DOHH2 (cell line): ENCODE measurements at regions not wholly inside any gene's neighbourhood (a gene's known extent, or its start where the extent isn't known, plus 50 kb on each side); places are given as distances from the start of the nearest gene placed in this dataset.

ENCODE experiments used
- H3F3A ChIP-seq: fragments of 200-600 bp; sonication (generic), shearing (Covaris generic); 2 replicates; pipeline ENCODE4 v1.6.0; 2016; ENCODE audit warnings: antibody characterized with exemption, mild to moderate bottlenecking; ENCODE audit not compliant: control insufficient read depth, insufficient read depth
- H3K27ac ChIP-seq: fragments of 200-600 bp; sonication (generic); 2 replicates; pipeline ENCODE4 v1.5.1; 2014; ENCODE audit warnings: low read depth, mild to moderate bottlenecking, low read length, moderate library complexity
- H3K27me3 ChIP-seq: fragments of 200-600 bp; sonication (generic); 2 replicates; pipeline ENCODE4 v1.6.1; 2014; ENCODE audit warnings: mild to moderate bottlenecking, low read length, mixed read lengths; ENCODE audit not compliant: control insufficient read depth
- H3K36me3 ChIP-seq: fragments of 200-600 bp; sonication (generic); 2 replicates; pipeline ENCODE4 v1.6.1; 2014; ENCODE audit warnings: mild to moderate bottlenecking, low read length, moderate library complexity, mixed read lengths; ENCODE audit not compliant: control insufficient read depth
- H3K4me1 ChIP-seq: fragments of 200-600 bp; sonication (generic); 2 replicates; pipeline ENCODE4 v1.6.1; 2014; ENCODE audit warnings: mild to moderate bottlenecking, low read length, mixed read lengths; ENCODE audit not compliant: control insufficient read depth
- H3K4me2 ChIP-seq: fragments of 200-600 bp; sonication (generic); 2 replicates; pipeline ENCODE4 v1.6.0; 2014; ENCODE audit warnings: mild to moderate bottlenecking, low read length, moderate library complexity
- H3K4me3 ChIP-seq: fragments of 200-600 bp; sonication (generic); 2 replicates; pipeline ENCODE4 v1.5.1; 2014; ENCODE audit warnings: mild to moderate bottlenecking, low read length, mixed read lengths
- H3K79me2 ChIP-seq: fragments of 200-600 bp; sonication (generic); 2 replicates; pipeline ENCODE4 v1.6.1; 2014; ENCODE audit warnings: mild to moderate bottlenecking, low read length, mixed read lengths; ENCODE audit not compliant: control insufficient read depth
- H3K9me2 ChIP-seq: fragments of 200-600 bp; sonication (generic); replicated peaks from 2 replicates; pipeline ENCODE4 v1.6.1; 2014; ENCODE audit warnings: mild to moderate bottlenecking, low read length, mixed read lengths; ENCODE audit not compliant: control insufficient read depth
- H3K9me3 ChIP-seq: fragments of 200-600 bp; sonication (generic); 2 replicates; pipeline ENCODE4 v1.6.1; 2014; ENCODE audit warnings: antibody characterized with exemption, low read length, mixed read lengths; ENCODE audit not compliant: control insufficient read depth, insufficient read depth
- H4K20me1 ChIP-seq: fragments of 200-600 bp; sonication (generic); 2 replicates; pipeline ENCODE4 v1.6.0; 2014; ENCODE audit warnings: low read depth, mild to moderate bottlenecking, antibody characterized with exemption, low read length, moderate library complexity; ENCODE audit not compliant: control insufficient read depth, insufficient read depth
- CTCF ChIP-seq: fragments of 200-600 bp; sonication (generic); IDR thresholded peaks from one replicate; pipeline ENCODE4 v1.5.1; 2014; ENCODE audit warnings: antibody characterized with exemption, mild to moderate bottlenecking, low read depth, low read length; ENCODE audit not compliant: poor library complexity, severe bottlenecking
- EZH2phosphoT487 ChIP-seq: fragments of 200-600 bp; sonication (generic); IDR thresholded peaks from 2 replicates; pipeline ENCODE4 v1.6.1; 2017; ENCODE audit warnings: borderline replicate concordance, mild to moderate bottlenecking, antibody characterized with exemption, low read length, moderate library complexity, mixed read lengths

DNA sequence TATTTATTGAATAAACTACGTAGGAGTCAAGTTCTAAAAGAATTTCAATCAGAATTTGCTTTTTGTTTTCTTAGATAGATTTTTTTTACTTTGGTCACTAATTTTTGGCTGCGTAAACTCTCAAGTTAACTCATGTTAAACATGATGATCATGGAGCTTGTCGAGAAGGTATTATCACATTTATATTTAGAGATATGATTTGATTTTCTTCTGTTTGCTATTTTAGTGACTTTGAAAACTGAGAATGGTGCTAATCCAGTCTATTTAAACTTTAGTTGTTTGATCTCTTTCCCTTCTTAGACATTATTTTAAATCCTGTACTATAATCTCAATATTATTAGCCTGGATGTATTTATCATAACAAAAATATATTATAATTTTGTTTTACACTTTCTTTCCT lies 179.4 kb upstream of the SEMA3C start:
- no peaks in the 10 kb centered on the region for H3K27me3 ChIP-seq
- no peaks in the 10 kb centered on the region for H4K20me1 ChIP-seq
- no peak overlapping the region for H3K4me2 ChIP-seq
- no peak overlapping the region for H3K27ac ChIP-seq
- no peaks in the 10 kb centered on the region for H3K79me2 ChIP-seq
- H3K4me3 ChIP-seq, result no peak overlapping the region
- TF ChIP-seq CTCF (no peak), EZH2phosphoT487 (no peak)
- no peaks in the 10 kb centered on the region; the same call in 1 of the 2 replicates for H3K9me2 ChIP-seq
- no peaks in the 10 kb centered on the region for H3K9me3 ChIP-seq
- H3K36me3 ChIP-seq, result no peaks in the 10 kb centered on the region
- H3F3A ChIP-seq, result no peaks in the 10 kb centered on the region
- H3K4me1 ChIP-seq, result no peaks in the 10 kb centered on the region

DNA sequence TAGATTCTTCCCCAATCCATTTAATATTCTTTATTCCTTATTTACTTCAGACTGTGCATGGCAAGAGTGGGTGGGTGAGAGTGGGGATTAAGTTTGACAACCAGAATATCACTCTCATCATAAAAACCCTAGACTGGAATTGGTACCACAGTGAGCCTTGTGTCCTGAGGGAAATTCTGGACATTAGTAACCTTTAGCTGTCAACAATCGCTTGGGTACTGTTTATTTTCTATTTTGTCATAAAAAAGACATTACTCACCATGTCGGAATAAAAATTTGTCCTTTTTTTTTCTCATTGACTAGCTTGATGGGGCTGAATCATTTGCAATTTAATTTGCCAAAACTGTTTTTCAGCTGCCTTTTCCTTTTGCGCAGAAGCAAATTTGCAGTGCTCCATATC lies 176.1 kb upstream of the SEMA3C start:
- no peak overlapping the region for H3K27ac ChIP-seq
- H3F3A ChIP-seq, result no peaks in the 10 kb centered on the region
- H3K4me2 ChIP-seq, result no peak overlapping the region
- no peaks in the 10 kb centered on the region for H3K4me1 ChIP-seq
- H3K9me2 ChIP-seq, result no peaks in the 10 kb centered on the region; the same call in 1 of the 2 replicates
- H4K20me1 ChIP-seq, result no peaks in the 10 kb centered on the region
- H3K36me3 ChIP-seq, result no peaks in the 10 kb centered on the region
- H3K4me3 ChIP-seq, result no peak overlapping the region
- H3K9me3 ChIP-seq, result no peaks in the 10 kb centered on the region
- no peak for TF ChIP-seq EZH2phosphoT487
- TF ChIP-seq CTCF, result no peak
- no peaks in the 10 kb centered on the region for H3K79me2 ChIP-seq
- H3K27me3 ChIP-seq, result no peaks in the 10 kb centered on the region

GRCh38 chr7:81081616-81082015 lies 162.8 kb upstream of the SEMA3C start:
- H3K36me3 ChIP-seq, result no peaks in the 10 kb centered on the region
- H4K20me1 ChIP-seq, result no peaks in the 10 kb centered on the region
- H3F3A ChIP-seq, result no peaks in the 10 kb centered on the region
- TF ChIP-seq EZH2phosphoT487, result no peak
- TF ChIP-seq CTCF, result no peak
- no peak overlapping the region for H3K4me3 ChIP-seq
- no peak overlapping the region for H3K27ac ChIP-seq
- no peak overlapping the region for H3K4me2 ChIP-seq
- no peaks in the 10 kb centered on the region; the same call in 1 of the 2 replicates for H3K9me2 ChIP-seq
- no peaks in the 10 kb centered on the region for H3K79me2 ChIP-seq
- no peaks in the 10 kb centered on the region for H3K27me3 ChIP-seq
- no peaks in the 10 kb centered on the region for H3K9me3 ChIP-seq
- H3K4me1 ChIP-seq, result no peaks in the 10 kb centered on the region

DNA sequence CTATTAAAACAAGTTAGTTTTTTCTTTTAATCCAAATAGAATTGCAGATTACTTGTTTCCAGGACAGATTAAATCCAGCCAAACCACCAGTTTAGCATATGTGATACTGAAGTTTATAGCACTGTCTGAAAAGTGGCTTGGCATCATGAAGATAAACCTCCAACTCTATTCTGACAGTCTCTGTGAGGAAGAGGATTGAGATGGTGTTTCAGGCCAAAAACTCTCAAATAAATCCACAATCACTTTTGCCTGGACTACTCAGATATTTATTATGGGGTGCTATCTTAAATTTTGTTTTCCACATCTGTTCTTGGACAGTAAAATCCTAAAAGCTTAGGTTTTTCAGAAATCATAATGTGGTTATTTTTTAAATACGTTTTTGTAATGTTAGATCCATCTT lies 161.7 kb upstream of the SEMA3C start:
- no peaks in the 10 kb centered on the region for H3K9me3 ChIP-seq
- no peaks in the 10 kb centered on the region for H3K36me3 ChIP-seq
- H3K4me3 ChIP-seq, result no peak overlapping the region
- H3K9me2 ChIP-seq, result no peaks in the 10 kb centered on the region; the same call in 1 of the 2 replicates
- no peaks in the 10 kb centered on the region for H4K20me1 ChIP-seq
- H3K27me3 ChIP-seq, result no peaks in the 10 kb centered on the region
- H3K79me2 ChIP-seq, result no peaks in the 10 kb centered on the region
- no peak overlapping the region for H3K4me2 ChIP-seq
- TF ChIP-seq EZH2phosphoT487 (no peak), CTCF (no peak)
- no peaks in the 10 kb centered on the region for H3K4me1 ChIP-seq
- no peaks in the 10 kb centered on the region for H3F3A ChIP-seq
- H3K27ac ChIP-seq, result no peak overlapping the region
